ENCODE measurements at regions not wholly inside any gene's neighbourhood (a gene's known extent, or its start where the extent isn't known, plus 50 kb on each side); places are given as distances from the start of the nearest gene placed in this dataset.

DNA sequence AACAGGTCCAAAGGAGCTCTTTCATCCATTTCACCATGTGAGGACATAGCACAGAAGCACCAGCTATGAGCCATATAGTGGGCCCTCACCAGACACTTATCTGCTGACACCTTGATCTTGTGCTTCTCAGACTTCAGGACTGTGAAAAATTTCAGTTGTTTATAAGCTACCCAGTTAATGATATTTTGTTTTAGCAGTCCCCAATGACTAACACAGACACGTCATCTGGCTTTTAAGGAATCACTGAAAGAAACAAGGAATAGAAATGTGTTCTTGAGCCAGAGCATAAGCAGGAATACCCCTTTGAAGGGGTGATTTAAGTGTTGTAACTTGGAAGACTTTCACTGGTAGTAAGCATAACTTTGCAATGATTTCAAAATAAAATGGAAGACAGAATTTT is 214.7 kb upstream of the PTCHD4 start:
- H3K27me3 ChIP-seq (replicated peaks; ENCODE audit: insufficient read depth), result no peaks in the 10 kb centered on the region
- H3K4me1 ChIP-seq (replicated peaks), result no peaks in the 10 kb centered on the region
- no peaks in the 10 kb centered on the region for H3K36me3 ChIP-seq
- no peak for DNase-seq (ENCODE audit: low spot score)
- TF ChIP-seq, protein P1, sequence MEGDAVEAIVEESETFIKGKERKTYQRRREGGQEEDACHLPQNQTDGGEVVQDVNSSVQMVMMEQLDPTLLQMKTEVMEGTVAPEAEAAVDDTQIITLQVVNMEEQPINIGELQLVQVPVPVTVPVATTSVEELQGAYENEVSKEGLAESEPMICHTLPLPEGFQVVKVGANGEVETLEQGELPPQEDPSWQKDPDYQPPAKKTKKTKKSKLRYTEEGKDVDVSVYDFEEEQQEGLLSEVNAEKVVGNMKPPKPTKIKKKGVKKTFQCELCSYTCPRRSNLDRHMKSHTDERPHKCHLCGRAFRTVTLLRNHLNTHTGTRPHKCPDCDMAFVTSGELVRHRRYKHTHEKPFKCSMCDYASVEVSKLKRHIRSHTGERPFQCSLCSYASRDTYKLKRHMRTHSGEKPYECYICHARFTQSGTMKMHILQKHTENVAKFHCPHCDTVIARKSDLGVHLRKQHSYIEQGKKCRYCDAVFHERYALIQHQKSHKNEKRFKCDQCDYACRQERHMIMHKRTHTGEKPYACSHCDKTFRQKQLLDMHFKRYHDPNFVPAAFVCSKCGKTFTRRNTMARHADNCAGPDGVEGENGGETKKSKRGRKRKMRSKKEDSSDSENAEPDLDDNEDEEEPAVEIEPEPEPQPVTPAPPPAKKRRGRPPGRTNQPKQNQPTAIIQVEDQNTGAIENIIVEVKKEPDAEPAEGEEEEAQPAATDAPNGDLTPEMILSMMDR (IDR thresholded peaks at IDR 0.05), result no peak
- no peak for TF ChIP-seq POLR2A (IDR thresholded peaks at IDR 0.05)
- TF ChIP-seq POLR2AphosphoS5 (IDR thresholded peaks at IDR 0.05), result no peak
- H3K27ac ChIP-seq, result no peak overlapping the region
- intact Hi-C loops (cut with DNase I), result no loop called here
- no peak overlapping the region for H3K4me3 ChIP-seq
- no peaks in the 10 kb centered on the region for H3K9me3 ChIP-seq
- whole genome bisulfite sequencing, result 75% methylated on average over 1 of the region's 1 CpG

DNA sequence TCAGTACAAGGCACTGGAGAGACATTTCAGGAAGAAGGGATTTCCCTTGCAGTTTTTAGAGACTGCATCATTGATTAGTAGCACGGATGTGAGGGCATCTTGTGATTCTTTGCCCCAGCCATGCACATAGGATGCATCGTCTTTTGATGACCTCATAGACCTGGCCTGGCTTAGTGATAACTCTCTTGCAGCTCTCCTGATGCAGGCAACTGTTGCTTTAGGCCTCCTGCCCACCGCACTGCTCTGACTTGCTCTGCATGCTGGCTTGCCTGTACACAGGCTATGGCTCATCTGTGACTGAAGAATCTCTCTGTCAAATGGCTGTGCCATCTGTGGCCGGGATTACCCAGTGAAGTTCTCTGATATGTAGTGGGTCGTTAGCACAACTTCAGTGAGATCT is 207.7 kb upstream of the PTCHD4 start:
- WGBS, result 91% methylated on average over 5 of the region's 5 CpGs
- Histone ChIP-seq H3K27me3 (replicated peaks; ENCODE audit: insufficient read depth) (no peaks in the 10 kb centered on the region), H3K9me3 (no peaks in the 10 kb centered on the region), H3K4me1 (replicated peaks) (no peaks in the 10 kb centered on the region), H3K4me3 (no peak overlapping the region), H3K36me3 (no peaks in the 10 kb centered on the region), H3K27ac (no peak overlapping the region)
- intact Hi-C loops (cut with DNase I), result no loop called here
- TF ChIP-seq, protein P1 (IDR thresholded peaks at IDR 0.05), result no peak
- no peak for TF ChIP-seq POLR2AphosphoS5 (IDR thresholded peaks at IDR 0.05)
- no peak for TF ChIP-seq POLR2A (IDR thresholded peaks at IDR 0.05)
- DNase-seq (ENCODE audit: low spot score), result no peak

DNA sequence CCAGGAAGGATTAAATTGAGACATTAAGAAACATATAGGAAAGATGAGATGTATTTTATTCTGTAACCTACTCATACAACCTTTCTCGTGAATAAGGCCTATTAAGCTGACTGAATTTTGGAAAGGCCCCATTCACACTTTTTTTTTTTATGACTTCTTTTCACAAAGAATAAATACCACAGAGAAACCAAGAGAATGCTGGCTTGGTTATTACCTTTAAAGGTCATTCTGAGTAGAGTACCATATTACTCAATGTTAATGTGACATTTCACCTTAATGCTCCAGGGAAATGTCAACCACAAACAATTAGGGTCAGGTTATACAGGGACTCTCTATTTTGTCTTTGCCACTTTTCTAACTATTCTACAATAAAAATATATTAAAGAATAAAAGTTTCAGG is 204.9 kb upstream of the PTCHD4 start:
- WGBS, result 56% methylated on average over 1 of the region's 1 CpG
- Histone ChIP-seq H3K4me3 (no peak overlapping the region), H3K4me1 (replicated peaks) (no peaks in the 10 kb centered on the region), H3K9me3 (no peaks in the 10 kb centered on the region), H3K36me3 (no peaks in the 10 kb centered on the region), H3K27ac (no peak overlapping the region), H3K27me3 (replicated peaks; ENCODE audit: insufficient read depth) (no peaks in the 10 kb centered on the region)
- intact Hi-C loops (cut with DNase I), result no loop called here
- TF ChIP-seq POLR2AphosphoS5 (IDR thresholded peaks at IDR 0.05), result no peak
- TF ChIP-seq POLR2A (IDR thresholded peaks at IDR 0.05), result no peak
- TF ChIP-seq, protein P1 (IDR thresholded peaks at IDR 0.05), result no peak
- DNase-seq (ENCODE audit: low spot score), result no peak

DNA sequence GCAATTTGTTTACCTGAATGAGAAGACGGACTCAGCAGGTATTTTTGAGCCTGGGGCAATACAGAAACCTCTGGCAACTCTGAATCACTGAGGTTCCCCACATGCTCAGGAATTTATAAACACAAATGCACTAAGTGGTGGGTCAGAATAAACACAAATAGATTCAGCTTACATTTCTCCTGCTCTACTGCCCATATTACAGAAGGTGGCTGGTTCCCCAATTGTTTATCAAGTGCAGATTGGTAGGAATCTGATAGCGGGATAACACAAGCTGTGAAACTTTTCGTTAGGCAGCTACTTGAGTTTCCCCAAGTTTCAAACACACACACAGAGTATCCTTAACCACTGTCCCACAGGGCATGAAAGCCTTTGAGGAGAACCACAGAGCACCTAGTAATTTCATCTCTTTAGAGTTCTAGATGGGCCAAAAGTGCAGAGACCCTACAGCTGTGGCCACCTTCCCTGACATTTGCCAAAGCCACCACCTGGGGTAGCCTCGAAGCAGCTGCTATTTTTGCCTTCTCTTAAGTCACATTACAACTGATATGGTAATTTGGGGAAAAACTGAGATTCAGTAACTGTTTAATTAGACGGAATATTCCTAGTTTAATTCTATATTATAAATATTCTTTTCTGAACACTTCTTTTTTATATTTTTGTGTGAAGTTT is 204.2 kb upstream of the PTCHD4 start:
- Histone ChIP-seq H3K4me3 (no peak overlapping the region), H3K36me3 (no peaks in the 10 kb centered on the region), H3K9me3 (no peaks in the 10 kb centered on the region), H3K27me3 (replicated peaks; ENCODE audit: insufficient read depth) (no peaks in the 10 kb centered on the region), H3K27ac (no peak overlapping the region), H3K4me1 (replicated peaks) (no peaks in the 10 kb centered on the region)
- WGBS, result 91% methylated on average over 5 of the region's 5 CpGs
- TF ChIP-seq POLR2A (IDR thresholded peaks at IDR 0.05) (no peak), POLR2AphosphoS5 (IDR thresholded peaks at IDR 0.05) (no peak)
- TF ChIP-seq, protein P1 (IDR thresholded peaks at IDR 0.05), result no peak
- intact Hi-C loops (cut with DNase I), result no loop called here
- no peak for DNase-seq (ENCODE audit: low spot score)

DNA sequence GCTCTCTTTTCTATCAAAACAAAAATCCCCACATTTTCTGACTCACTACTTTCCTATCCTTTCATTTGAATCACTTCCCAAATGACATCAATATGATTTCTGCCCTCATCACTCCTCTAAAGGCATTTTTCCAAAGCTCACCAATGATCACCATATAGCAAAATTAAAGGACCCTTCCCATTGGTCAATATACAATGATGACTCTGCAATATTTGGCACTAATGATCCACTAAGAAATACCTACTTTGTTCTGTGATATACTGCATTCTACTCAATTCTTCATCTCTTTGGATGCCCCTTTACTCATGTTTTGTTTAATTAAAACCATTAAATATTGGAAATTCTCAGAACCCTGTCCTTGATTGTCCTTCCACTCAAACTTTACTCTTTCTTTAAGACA is 200.3 kb upstream of the PTCHD4 start:
- H3K4me3 ChIP-seq, result no peak overlapping the region
- H3K36me3 ChIP-seq, result no peaks in the 10 kb centered on the region
- no peaks in the 10 kb centered on the region for H3K4me1 ChIP-seq (replicated peaks)
- H3K27me3 ChIP-seq (replicated peaks; ENCODE audit: insufficient read depth), result no peaks in the 10 kb centered on the region
- no peaks in the 10 kb centered on the region for H3K9me3 ChIP-seq
- DNase-seq (ENCODE audit: low spot score), result no peak
- TF ChIP-seq, protein P1 (IDR thresholded peaks at IDR 0.05), result no peak
- no peak for TF ChIP-seq POLR2A (IDR thresholded peaks at IDR 0.05)
- no peak for TF ChIP-seq POLR2AphosphoS5 (IDR thresholded peaks at IDR 0.05)
- intact Hi-C loops (cut with DNase I), result no loop called here
- no peak overlapping the region for H3K27ac ChIP-seq

Data from prostate gland (tissue), 2 donors.